Islet precursor cell (in vitro differentiated cells): ENCODE measurements at regions not wholly inside any gene's neighbourhood (a gene's known extent, or its start where the extent isn't known, plus 50 kb on each side); places are given as distances from the start of the nearest gene placed in this dataset.

Experiments
- DNase-seq: peaks from one replicate; pipeline ENCODE4 v3.0.0-alpha.2; 2018

DNA sequence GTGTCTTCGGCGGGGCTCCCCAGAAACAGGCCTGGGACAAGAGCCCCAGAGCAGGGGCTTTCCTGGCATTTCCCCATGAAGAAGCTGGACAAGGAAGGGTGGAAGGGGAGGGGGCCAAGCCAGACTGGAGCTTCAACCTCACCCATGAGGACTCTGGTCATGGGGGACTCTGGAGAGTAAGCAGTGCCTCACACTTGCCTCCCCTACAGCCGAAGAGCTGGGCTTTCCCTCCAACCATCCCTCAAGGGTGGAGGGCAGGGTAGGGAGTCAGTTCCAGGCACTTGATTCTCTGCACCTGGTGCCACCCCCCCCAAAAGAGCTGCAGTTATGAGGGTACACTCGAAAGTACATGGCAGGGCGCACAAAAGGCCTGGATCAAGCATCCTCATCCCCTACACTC lies 246.6 kb downstream of the TFCP2L1 start:
- peak; percentile 27 for DNase-seq

DNA sequence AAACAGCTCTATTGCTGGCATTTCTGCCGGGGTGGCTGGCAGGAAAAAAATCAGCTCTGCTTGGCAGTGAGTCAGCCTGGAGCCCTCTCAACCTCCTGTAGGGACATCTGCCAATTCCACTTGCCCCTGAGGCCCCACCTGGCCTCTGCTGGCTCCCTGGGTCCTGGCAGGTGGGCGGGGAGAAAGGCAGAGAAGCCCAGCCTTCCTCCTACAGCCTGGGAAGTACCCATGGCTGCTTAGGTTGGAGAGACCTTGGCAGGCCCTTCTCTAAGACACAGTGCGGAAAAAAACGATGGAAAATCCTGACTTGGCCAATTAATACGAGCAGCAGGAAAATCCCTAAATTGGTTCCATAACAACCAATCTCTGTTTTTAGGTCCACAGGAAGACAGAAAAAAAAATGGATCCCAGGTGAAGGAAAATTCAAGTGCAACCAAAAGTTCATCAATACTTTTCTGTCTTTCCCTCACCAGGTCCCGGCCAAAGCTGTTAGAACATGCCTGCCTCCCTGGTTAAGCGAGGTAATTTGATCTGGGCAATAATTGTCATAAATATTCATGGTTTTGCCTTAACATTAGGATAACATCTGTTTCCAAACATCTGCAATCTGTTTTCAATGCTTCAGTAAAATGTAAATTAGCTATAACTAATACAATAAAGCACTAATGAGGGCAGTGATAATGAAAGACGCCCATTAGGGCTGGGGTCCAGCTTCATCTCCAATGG lies 245.9 kb downstream of the TFCP2L1 start:
- DNase-seq: peak; percentile 50

GRCh38 chr2:121039679-121040078 lies 245.3 kb downstream of the TFCP2L1 start:
- peak; percentile 12 for DNase-seq

DNA sequence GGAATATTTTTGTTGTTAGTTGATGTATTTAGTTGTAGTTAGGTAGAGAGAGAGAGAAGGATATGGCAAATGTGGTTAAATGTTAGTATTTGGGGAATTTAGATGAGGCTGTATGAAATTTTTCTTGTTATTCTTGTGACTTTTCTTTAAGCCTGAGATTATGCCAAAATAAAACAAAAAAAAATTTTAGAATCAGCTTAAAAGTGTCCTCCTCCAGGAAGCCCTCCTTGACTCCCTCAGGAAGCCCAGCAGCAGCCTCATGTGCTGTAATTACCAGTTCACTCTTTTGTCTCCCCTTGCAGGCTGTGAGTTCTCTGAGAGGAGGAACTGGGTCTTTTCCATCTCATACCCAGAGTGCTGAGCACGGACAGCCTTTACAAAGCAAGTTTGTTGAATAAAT lies 243.5 kb downstream of the TFCP2L1 start:
- peak; percentile 30 for DNase-seq

- DNase-seq: no peak
Measured at GRCh38 chr2:121043061-121043826, 241.8 kb downstream of the TFCP2L1 start.

DNA sequence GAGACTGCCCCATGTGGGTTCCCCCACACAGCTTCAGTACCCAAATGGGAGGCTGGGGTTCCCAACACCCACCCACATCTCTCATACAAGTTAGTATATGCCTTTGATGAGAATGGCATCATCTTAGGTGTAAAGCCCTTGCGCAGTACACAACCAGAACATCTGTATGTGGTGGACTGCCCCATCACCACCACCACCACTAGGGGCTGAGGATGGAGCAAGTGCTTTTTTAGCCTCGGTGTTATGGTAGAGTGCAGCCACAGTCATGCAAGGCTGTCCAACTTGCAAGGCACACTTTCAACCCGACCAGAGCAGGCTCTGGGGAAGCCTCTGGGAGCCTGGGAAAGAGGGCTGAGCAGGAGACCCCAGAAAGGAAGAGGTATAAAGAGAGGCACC lies 241.2 kb downstream of the TFCP2L1 start:
- no peak for DNase-seq

DNA sequence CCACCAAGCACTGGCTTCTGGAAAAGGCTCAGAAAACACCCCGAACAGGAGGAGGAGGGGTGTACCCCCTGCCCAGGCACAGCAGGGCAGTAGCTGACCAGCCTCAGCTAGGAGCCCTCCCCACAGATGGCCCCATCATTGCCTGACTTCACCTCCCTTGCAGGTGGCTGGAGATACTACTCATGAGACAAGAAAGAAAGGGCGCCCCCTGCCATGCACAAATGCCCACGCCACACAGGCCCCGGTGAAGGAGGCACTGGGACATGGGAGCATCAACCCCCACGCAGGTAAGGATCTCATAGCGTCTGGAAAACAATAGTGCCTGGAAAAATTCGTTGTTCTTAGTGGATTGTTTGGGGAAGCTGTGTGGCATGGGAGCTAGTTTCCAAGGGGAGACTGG lies 240.6 kb downstream of the TFCP2L1 start:
- DNase-seq: no peak

DNA sequence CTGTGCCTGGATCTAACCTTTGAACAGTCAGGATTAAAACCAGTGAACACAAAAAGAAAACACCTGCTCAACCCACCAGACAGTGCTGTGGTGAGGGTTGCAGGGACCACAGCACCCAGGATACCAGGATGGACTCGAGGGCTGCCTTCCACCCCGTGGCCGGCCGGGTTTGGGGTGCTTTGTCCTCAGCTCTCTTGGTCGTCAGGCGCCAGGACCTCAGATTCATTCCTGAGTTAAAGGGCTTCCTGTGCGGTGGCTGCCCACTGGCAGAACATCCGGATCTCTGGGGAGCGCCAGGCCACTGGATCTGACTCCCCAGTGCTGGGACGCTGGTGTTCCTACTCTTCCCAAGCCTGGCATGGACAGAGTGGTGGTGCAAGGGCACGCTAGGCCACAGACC lies 239.8 kb downstream of the TFCP2L1 start:
- DNase-seq: no peak

- DNase-seq: no peak
Measured at GRCh38 chr2:121046335-121046734, 238.7 kb downstream of the TFCP2L1 start.

DNA sequence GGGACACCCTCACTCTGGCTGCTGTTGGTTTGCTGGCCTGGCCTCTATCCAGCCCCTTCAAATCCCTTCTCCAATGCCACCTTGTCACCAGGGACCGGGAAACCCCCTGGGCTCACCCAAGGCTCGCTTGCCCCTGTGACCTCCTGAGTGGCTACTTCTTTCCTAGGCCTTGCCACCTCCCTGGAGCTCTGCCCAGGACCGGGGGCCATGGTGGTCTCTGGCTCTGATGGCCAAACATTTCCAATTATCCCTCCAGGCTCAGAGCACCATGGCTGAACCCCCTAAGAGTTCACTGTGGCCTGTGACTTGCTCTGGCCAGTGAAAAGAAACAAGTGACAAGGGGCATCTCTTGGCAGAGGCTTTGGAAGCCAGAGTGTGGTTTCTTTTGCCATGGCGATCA lies 237.6 kb downstream of the TFCP2L1 start:
- DNase-seq: no peak

- DNase-seq: no peak
Measured at GRCh38 chr2:121049131-121049530, 235.9 kb downstream of the TFCP2L1 start.

DNA sequence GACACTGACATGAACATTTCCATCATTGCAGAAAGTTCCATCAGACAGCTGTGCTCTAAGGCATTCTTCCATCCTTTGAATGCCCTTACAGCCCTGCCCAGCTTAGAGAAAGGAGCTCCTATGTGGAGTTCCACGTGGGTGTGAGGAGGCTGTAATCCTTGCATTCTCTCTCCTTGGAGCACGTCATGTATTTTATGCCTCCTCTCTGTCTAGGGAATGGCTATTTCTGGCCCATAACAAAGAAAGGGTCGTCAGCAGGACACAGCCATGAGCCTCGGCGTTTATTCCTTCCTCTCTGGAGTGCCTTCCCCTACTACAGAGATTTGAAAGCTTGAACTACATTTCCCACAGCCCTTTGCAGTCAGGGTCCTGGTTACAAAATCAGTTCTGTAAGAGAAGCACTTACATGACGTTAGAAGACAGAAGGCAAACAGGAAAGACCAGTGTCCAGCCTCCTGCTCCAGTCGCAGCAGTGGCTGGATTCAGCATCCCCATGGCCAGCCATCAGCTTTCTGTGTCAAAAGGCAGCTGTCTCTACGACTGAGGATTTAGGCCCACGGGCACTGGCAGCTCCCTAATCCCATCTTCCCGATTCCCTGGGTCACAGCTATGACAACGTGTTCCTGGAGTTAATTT lies 234.9 kb downstream of the TFCP2L1 start:
- no peak for DNase-seq

- DNase-seq: no peak
Measured at GRCh38 chr2:121051311-121051710, 233.7 kb downstream of the TFCP2L1 start.

DNA sequence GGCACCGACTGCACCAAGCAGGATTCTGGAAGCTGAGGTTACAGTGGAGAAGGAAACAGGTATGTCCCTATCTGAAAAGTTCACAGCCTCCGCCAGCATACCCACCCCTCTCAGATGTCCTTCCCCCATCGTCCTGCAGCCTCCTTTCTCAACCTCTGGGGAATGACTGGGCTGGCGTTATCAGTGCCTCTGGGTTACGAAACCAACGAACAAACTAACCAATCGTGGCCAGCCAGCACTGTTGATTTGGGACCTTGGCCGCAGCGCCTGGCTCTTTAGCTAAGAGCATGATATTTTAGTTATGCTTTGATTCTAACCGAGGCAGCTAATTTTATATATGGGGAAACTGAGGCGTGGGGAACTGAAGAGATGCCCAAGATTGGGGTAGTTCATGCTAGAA lies 233.0 kb downstream of the TFCP2L1 start:
- DNase-seq: no peak

GRCh38 chr2:121052521-121052920 lies 232.5 kb downstream of the TFCP2L1 start:
- no peak for DNase-seq

DNA sequence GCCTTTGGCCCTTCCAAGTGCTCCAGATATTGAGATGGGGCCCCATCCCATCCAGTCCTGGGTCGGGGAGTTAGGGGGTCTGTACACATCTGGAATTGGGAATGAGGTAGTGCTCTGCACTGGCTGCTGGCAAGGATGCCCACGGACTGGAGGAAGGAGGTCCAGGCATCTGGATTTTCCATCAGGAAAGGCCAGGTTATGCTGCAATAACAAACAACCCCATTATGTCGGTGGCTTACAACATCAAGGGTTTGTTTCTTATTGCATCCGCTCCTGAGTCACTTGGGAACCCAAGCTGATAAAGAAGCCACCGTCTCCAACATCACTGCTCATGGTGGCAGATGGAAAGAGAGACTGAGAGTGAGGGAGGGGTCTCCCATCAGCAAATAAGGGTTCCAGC lies 229.9 kb downstream of the TFCP2L1 start:
- DNase-seq: no peak

DNA sequence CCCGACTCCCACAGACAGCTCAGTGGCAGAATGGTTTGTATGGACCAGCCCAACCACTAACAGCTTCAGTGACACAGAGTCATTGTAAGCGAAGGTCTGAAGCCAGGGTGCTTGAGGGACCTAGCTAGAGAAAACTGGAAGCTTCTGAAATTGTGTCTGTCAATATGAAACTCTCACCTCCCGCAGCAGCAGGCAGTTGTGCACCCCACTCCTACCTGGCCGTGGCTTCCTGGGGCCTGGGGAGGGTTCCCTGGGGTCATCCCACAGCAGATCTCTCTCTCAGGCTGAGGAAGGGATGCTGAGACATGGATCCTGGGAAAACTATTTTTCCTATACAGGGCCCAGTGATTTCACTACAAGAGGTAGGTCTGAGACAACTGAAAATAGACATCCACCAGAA lies 229.5 kb downstream of the TFCP2L1 start:
- no peak for DNase-seq

- DNase-seq: no peak
Measured at GRCh38 chr2:121058852-121059558, 226.0 kb downstream of the TFCP2L1 start.

DNA sequence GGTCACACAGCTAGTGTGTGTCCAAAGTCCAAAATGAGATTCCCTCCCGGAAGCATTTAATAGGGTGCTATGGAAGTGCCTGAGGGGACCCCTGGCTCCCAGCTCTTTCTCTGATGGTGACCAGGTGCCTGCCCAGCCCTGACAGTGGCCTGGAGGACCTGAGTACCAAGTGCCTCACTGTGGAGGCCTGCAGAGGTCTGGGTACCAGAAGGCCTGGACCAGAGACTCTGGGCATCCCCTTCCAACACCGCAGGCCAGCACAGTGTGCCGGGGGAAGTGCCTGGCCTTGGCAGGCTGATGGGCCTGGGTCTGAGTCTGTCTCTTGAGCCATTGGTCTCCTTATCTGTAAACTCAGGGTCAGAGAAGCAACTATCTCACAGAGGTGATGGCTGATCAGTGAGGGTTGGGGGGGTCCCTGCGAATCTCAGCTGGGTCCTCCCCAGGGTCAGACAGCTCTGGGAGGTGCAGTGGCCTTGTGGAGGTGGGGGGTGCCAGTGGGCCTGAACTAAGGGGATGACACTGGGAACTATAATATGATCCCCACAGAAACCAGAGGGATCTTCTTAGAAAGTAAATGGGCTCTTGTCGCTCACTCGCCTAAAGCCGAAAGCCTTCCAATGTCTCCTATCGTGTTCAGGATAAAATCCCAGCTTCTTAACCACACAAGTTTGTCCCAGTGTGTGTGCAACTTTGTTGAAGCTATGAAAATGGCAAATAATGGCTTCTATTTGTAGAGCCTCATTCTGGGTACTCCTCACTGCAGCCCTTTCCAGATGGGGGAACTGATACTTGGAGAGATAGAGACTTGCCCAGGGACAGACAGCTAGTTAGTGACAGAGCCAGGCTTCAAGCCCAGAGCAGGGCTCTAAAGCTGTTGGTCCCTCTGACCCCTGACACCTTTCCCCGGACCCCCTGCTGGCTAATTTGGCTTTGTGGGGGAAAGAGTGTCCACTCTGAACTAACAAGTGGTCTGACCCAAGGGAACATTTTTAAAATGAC lies 225.1 kb downstream of the TFCP2L1 start:
- DNase-seq: no peak

DNA sequence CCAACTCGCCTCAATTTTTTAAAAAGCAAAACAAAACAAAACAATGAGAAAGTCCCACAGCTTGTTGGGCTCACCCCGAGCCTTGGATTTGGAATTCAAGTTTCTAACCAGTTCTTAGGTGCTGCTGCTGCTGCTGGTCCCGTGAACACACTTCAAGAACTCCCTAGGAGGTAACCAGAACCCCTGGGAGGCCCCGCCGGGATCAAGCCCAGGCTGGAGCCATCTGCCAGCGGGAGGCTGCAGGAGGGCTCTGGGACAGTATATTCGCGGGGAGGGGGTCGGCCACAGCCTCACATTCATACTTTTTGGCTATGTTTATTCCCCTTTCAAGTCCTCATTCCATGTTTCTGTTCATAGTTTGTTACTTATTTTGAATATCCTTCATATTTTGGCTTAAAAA lies 223.4 kb downstream of the TFCP2L1 start:
- no peak for DNase-seq

GRCh38 chr2:121063471-121063870 lies 221.5 kb downstream of the TFCP2L1 start:
- no peak for DNase-seq

- DNase-seq: no peak
Measured at GRCh38 chr2:121064186-121064585, 220.8 kb downstream of the TFCP2L1 start.
